Ishikawa (cell line): ENCODE measurements at regions not wholly inside any gene's neighbourhood (a gene's known extent, or its start where the extent isn't known, plus 50 kb on each side); places are given as distances from the start of the nearest gene placed in this dataset.

Experiments used
- CEBPB ChIP-seq: IDR thresholded peaks from 2 replicates; pipeline ENCODE4 v1.6.1; 2012
- EP300 ChIP-seq: IDR thresholded peaks from 2 replicates; pipeline ENCODE4 v1.6.1; 2012; ENCODE audit warnings: borderline replicate concordance
- MAX ChIP-seq: IDR thresholded peaks from 2 replicates; pipeline ENCODE4 v1.6.1; 2012
- RAD21 ChIP-seq: IDR thresholded peaks from 2 replicates; pipeline ENCODE4 v1.6.1; 2012; ENCODE audit warnings: low read depth
- REST ChIP-seq: IDR thresholded peaks from 2 replicates; pipeline ENCODE4 v1.6.1; 2012; ENCODE audit warnings: low read depth, mild to moderate bottlenecking
- TAF1 ChIP-seq: IDR thresholded peaks from 2 replicates; pipeline ENCODE4 v1.6.1; 2012; ENCODE audit warnings: low read depth, mild to moderate bottlenecking
- TCF12 ChIP-seq: IDR thresholded peaks from 2 replicates; pipeline ENCODE4 v1.6.1; 2012; ENCODE audit warnings: low read depth
- USF1 ChIP-seq: IDR thresholded peaks from 2 replicates; pipeline ENCODE4 v1.6.1; 2012
- YY1 ChIP-seq: IDR thresholded peaks from 2 replicates; pipeline ENCODE4 v1.6.1; 2012; ENCODE audit warnings: low read depth
- ZBTB7A ChIP-seq: IDR thresholded peaks from 2 replicates; pipeline ENCODE4 v1.6.1; 2012; ENCODE audit warnings: low read depth

GRCh38 chr4:98722000-98722399 is 63.6 kb upstream of the TSPAN5 start:
- TF ChIP-seq REST (no peak), TCF12 (no peak), MAX (no peak), USF1 (no peak), ZBTB7A (no peak), RAD21 (no peak), CEBPB (no peak), YY1 (no peak), TAF1 (no peak), EP300 (no peak)
